ENCODE measurements at regions not wholly inside any gene's neighbourhood (a gene's known extent, or its start where the extent isn't known, plus 50 kb on each side); places are given as distances from the start of the nearest gene placed in this dataset.
A peak's percentile ranks its signal among the peaks of the same experiment; 100 is the strongest.

DNA sequence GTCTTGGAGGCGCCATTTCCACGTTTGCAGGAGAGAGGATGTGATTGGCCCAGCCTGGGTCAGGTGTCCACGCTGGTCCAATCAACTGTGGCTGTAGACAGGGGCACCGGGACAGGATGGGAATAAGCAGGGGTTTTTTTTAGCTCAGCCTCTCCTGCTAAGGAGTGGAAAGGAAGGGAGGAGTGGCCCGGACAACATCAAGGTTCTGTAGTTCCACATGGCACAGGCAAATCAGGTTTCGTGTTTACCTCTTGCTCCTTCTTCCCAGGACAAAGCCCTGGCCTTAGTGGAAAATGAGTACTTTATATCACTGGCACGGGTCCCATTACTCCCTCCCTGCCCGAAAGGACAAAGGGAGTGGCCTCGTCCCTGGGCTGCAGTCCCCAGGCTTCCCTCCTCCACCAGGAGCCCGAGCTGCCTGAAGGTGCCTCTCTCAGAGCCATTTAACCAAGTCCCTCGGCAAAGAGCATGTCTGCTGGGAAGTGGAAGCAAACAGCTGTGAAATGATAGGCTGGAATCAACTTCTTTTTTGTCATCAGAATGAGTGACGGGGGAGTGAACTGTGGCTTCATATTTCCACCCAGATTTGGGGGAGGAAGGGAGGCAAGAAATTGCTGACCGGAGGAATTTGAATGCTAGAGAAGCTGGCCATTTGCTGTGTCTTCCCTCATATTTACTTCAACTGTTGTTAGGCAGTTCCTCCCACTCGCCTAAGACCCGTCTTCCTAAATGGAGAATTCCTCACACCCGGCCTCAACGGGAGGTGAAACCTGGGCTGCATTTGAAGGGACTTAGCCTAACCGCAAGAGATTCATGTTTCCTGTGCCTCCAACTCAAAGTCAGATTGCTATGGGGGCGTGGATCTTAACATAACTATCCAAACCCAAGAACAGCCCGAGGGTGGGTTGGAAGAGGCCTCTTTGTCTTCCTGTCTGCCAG is 84.9 kb upstream of the SLC44A3 start:
- peak; percentile 45 for DNase-seq (ENCODE audit: low spot score)

GRCh38 chr1:94731891-94732290 is 88.3 kb upstream of the SLC44A3 start:
- DNase-seq (ENCODE audit: low spot score): no peak

- DNase-seq (ENCODE audit: low spot score): no peak
These were observed 89.7 kb upstream of the SLC44A3 start for GRCh38 chr1:94730450-94730849.

GRCh38 chr1:94729267-94729666 is 90.9 kb upstream of the SLC44A3 start:
- DNase-seq (ENCODE audit: low spot score): peak; percentile 74

DNA sequence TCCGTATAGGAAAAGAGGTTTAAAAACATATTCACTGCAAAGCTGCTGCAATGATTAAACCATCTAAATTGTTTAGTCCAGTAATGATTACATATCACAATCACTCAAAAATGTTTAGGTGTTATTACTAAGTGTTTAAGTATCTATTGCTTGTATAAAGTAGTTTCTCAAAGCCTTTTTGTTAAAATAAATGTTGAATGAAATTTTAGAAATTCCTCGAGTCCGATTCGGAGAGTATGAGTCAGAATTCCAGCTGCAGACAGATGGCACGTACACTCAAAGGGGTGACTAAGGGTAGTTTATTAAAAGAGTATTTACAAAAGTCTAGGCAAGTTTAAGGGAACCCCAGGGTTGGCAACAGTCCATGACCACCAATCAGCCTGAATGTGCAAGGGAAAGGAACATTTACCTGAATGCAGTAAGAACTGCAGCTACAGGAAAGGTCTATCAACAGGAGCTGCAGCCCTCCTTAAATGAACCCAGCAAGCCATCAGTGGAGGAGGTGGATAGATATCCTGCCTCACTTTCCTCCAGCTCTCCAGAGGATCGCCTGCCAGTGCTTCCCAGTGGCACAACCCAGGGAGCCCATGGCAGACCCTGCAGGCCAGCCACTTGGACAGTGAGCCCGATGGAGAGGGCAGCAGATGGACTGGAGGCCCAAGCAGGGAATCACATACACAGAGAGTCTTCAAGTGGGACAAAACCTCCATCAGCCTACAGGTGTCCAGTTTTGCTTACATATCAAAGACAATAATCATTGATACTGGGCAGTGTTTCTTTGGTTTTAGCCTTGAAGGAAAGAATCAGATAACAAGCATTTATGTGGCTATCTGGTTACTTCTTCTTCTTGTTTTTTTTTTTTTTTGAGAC is 92.1 kb upstream of the SLC44A3 start:
- peak; percentile 80 for DNase-seq (ENCODE audit: low spot score)

GRCh38 chr1:94726981-94727685 is 93.0 kb upstream of the SLC44A3 start:
- no peak for DNase-seq (ENCODE audit: low spot score)

- DNase-seq (ENCODE audit: low spot score): no peak
These were observed 94.6 kb upstream of the SLC44A3 start for GRCh38 chr1:94725566-94725965.

- DNase-seq (ENCODE audit: low spot score): no peak
These were observed 96.3 kb upstream of the SLC44A3 start for GRCh38 chr1:94723894-94724293.

GRCh38 chr1:94723463-94723862 is 96.7 kb upstream of the SLC44A3 start:
- no peak for DNase-seq (ENCODE audit: low spot score)

DNA sequence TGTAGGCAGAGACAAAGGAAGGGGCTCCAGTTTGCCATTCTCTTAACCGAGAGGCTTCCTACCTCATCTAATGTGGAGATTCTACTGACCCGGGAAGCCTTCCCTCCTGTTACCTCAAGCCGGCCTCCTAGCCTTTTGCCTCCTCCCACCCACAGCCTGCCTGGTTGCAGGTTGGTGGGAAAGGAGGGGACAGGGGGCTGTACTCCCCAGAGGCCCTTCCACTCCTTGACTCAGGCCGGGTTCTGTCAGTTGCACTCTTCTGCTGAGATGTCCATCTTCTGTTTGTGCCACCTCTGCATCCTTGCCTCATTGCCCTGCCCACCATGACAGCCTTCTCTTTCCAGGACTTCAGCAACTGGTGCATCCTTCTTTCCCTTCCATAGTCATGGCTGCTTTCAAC is 98.0 kb upstream of the SLC44A3 start:
- DNase-seq (ENCODE audit: low spot score): no peak

DNA sequence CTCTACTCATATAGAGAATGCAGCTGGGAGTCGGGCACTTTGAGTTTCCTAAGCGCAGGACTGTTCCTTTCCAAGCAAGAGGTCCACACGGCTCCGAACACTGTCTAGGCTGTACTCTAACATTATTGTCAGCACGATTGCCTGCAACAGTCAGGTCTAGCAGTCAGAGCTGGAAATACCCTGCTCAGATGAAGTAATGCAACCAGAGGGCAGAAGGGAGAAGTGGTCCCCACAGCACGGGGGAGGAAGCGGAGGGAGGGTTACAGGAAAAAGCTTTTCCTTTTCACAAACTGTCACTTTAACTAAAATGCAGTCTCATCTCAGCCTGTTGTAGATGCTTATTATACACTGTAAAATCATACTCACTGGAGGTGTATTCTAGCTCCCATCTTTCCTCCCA is 98.9 kb upstream of the SLC44A3 start:
- no peak for DNase-seq (ENCODE audit: low spot score)

DNA sequence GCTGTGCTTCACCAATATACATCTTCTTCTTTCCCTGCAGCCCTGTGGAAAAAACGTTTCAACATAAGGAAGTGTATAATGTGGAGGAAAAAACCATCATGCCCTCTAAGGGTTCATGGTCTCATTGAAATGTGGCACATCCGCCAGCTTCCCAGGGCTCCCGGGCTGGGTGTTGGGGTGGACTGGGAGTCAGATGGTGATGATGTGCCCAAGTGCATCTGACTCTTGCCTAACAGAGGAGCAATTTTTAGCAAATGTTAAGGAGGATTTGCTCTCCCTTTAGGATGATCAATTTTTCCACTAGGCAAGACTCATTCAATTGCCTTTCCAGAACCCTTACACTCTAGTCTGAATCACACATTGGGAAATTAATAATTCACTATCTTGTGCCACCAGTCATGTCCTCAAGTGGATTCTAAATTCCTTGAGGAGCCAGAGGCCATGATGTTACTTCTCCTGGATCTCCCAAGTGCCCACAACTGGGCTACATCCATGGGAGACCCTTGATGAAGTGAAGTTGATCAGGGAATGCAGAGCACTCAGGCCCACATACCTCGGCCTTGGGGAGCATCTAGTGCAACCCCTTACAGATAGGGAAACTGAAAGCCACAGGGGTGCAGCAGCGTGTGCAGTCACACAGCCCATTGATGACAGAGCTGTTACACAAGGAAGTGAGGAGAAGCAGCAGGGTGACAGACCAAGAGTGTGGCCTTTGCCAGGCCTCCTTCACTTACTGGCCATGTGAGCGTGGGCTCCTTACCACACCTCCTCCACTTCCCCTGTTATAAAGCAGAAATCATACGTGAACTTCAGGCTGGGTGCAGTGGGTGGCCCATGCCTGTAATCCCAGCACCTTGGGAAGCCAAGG is 100.0 kb upstream of the SLC44A3 start:
- DNase-seq (ENCODE audit: low spot score): no peak

- DNase-seq (ENCODE audit: low spot score): no peak
These were observed 103.2 kb upstream of the SLC44A3 start for GRCh38 chr1:94716965-94717364.

GRCh38 chr1:94715321-94715720 is 104.8 kb upstream of the SLC44A3 start:
- DNase-seq (ENCODE audit: low spot score): no peak

- no peak for DNase-seq (ENCODE audit: low spot score)
These were observed 105.6 kb upstream of the SLC44A3 start for GRCh38 chr1:94714552-94714951.

DNA sequence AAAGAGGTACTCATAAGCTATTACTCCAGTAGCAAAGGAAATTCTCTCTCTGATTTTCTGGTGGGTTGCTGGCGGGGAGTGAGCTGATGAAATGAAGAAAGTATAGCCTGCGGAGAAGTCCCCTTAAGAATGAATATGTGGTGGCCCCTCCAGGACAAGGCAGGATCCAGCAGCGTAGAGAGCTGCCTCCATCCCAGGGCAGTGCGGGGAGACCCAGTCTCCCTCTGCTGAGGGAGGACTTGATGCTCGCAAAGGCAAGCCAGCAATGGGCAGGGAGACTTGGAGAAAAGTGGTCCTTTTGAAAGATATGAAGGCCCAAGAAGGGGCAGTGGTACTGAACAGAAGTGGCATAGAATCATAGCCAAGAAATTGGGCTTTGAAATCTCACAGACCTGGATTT is 106.0 kb upstream of the SLC44A3 start:
- DNase-seq (ENCODE audit: low spot score): no peak

DNA sequence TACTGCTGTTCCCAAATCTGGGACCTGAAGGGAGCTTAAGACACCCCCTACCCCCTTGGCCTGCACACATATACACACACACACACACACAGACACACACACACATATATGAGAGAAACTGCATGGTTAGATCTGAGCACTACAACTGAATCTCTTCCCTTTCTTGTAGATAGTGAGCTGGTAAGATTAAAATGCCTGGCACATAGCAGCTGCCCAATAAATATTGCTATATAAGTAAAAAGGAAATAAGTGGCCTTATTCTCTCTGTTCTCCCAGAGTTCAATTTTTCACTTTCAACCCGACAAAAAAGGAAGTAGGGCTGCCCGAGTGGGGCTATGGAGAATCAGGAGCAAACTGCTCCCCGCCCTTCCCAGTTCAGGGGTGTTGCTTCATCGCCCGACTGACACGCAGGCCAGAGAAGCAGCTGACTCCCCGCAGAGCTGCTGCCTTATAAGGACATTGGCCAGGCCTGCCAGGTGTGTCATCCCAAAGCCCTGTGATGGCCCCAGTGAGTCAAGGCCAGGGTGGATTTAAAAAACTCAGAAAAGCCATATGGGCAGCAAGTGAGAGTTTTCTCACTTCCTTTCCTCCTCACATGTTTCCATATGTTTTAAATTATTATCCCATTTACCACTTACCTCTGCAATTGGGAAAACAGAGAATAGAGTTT is 106.5 kb upstream of the SLC44A3 start:
- DNase-seq (ENCODE audit: low spot score): peak; percentile 90

DNA sequence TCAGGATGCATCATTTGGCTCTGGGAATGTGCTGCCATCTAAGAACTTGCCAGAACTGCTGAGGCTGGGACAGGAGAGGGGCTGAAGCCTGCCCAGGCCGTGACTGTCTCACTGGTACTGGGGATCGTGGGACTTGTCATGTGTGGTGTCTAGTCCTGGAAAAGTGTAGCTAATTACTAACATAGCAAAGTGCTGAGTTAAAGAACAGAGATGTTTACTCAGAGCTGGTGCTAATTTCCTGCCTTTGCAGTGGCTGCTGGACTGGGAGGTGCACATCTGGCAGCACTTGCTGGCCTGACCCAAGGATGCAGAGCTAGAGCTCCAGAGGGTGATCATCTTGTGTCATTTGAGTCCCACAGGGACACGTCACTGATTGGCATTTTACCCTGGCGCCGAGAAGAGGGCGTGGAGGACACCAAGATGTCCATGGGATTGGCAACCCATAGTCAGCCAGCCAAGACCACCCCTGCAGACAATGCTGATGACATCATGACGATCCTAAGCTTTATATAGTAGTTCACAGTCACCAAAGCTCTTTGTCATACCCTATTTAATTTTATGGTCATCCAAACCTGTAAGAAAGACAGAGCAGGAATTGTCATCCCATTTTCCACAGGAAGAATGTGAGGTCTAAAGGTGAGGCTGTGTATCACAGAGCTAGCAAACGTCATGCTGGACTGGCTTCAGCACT is 110.1 kb upstream of the SLC44A3 start:
- peak; percentile 67 for DNase-seq (ENCODE audit: low spot score)

GRCh38 chr1:94708811-94709210 is 111.3 kb upstream of the SLC44A3 start:
- DNase-seq (ENCODE audit: low spot score): no peak

- DNase-seq (ENCODE audit: low spot score): no peak
These were observed 111.9 kb upstream of the SLC44A3 start for GRCh38 chr1:94708299-94708685.

All from GM03348 (cell line).